GM21390 (cell line): ENCODE measurements at regions not wholly inside any gene's neighbourhood (a gene's known extent, or its start where the extent isn't known, plus 50 kb on each side); places are given as distances from the start of the nearest gene placed in this dataset.

ENCODE experiments used
- ATAC-seq: cut with Tn5 transposase; IDR thresholded peaks from one replicate; pipeline ENCODE4 v1.9.1; 2021; ENCODE audit not compliant: unreplicated experiment

DNA sequence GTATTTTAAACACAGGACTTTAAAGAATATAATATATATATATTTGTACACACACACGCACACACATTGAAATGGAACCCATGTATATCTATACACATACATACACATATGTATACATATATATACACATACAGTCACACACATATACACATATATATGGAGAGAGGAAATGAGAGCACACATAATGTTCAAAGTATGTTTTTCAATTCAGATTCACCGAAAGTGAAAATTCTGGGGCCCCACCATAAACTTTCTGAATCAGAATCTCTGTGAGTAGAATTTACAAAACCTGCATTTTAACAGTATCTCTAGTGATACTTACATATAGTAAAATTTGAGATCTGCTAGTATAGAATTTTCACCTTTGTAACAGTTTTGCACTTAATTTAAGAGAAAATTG is 60.4 kb upstream of the OBI1 start:
- ATAC-seq = no peak

GRCh38 chr13:78714717-78715116 is 55.8 kb upstream of the OBI1 start:
- no peak for ATAC-seq

DNA sequence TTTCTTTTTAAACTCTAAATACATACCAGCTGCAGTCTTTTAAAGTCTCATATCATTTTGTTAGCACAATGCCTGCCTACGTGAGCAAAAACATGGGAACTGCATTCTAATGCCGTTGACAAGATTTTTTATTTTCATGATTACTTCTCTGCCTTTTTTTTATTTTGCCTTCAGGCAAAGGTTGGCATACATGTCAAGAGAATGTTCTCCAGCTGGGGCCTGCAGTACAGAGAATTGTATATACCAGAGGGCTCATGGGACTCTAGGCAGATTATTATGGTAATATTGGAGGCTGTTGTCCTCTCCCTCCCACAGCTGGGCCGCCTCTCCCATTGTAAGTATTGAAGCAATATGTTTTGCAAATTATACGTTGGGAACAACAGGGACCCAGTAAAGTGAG is 53.9 kb upstream of the OBI1 start:
- ATAC-seq = no peak

GRCh38 chr13:78709028-78709427 is 50.1 kb upstream of the OBI1 start:
- no peak for ATAC-seq
